HCT116 (cell line): ENCODE measurements at regions not wholly inside any gene's neighbourhood (a gene's known extent, or its start where the extent isn't known, plus 50 kb on each side); places are given as distances from the start of the nearest gene placed in this dataset.

Source experiments
- ATAC-seq: fragments of 200-7000 bp; cut with Tn5 transposase; 2 replicates; pipeline ENCODE4 v1.9.1; 2020; ENCODE audit warnings: mild to moderate bottlenecking, moderate library complexity
- BruUV-seq: library from RNA; stranded (reverse); fragments of 400-500 nt; replicated peaks from 2 replicates; lab custom pipeline; 2021; lab: Mats Ljungman, UMichigan
- CTCF ChIA-PET: fragments of 300-600 bp; sonication (Branson Sonifier 250); formaldehyde crosslinking; loops from one replicate; lab custom pipeline; 2021; ENCODE audit warnings: antibody characterized with exemption; lab: Charles Lee
- POLR2A ChIA-PET: fragments of 300-600, 350-600 bp; sonication (Branson Sonifier 250); formaldehyde crosslinking; loops from one replicate; lab custom pipeline; 2021; ENCODE audit warnings: antibody characterized with exemption; lab: Charles Lee
- RAD21 ChIA-PET, 2 experiments: fragments of 300-600 bp; sonication (Branson Sonifier 250); formaldehyde crosslinking; loops; one replicate each; lab custom pipeline; 2023; ENCODE audit warnings: low total read pairs in 2 of 2; ENCODE audit not compliant: uncharacterized antibody in 2 of 2, unreplicated experiment in 2 of 2, low non-redundant PET in 1 of 2; lab: Charles Lee
- DNase-seq: peaks from one replicate; pipeline ENCODE4 v3.0.0-alpha.2; 2010; ENCODE audit warnings: low read depth, low spot score
- H2AFZ ChIP-seq: fragments of 200-600 bp; shearing (Covaris generic), sonication (generic); 2 replicates; pipeline ENCODE4 v1.6.1; 2017; ENCODE audit warnings: low read depth, mixed run types, mixed read lengths, antibody characterized with exemption, low read length; ENCODE audit not compliant: poor library complexity, severe bottlenecking
- H3K27ac ChIP-seq: 2 replicates; pipeline ENCODE4 v1.5.1; 2012; ENCODE audit warnings: low read depth, low read length
- H3K27me3 ChIP-seq: fragments of 200-600 bp; sonication (generic); 2 replicates; pipeline ENCODE4 v1.6.1; 2016; ENCODE audit warnings: mixed run types, low read length, mixed read lengths; ENCODE audit not compliant: insufficient read depth
- H3K36me3 ChIP-seq, 2 experiments: fragments of 200-500 bp in 1 of 2; fragments of 200-600 bp in 1 of 2; sonication (Bioruptor generic) in 1 of 2; sonication (generic) in 1 of 2; 2 replicates each; pipeline versions ENCODE4 v1.5.1 to v1.6.1; 2014 to 2016; ENCODE audit warnings: low read length in 2 of 2, inconsistent platforms in 1 of 2, mixed read lengths in 1 of 2, mixed run types in 1 of 2; ENCODE audit not compliant: insufficient read depth in 2 of 2, control insufficient read depth in 1 of 2
- H3K4me1 ChIP-seq, 2 experiments: fragments of 200-600 bp in 1 of 2; sonication (generic) in 1 of 2; 2 replicates each; pipeline versions ENCODE4 v1.5.1 to v1.6.1; 2012 to 2017; ENCODE audit warnings: low read length in 2 of 2, inconsistent platforms in 1 of 2, mild to moderate bottlenecking in 1 of 2, mixed read lengths in 1 of 2, mixed run types in 1 of 2, moderate library complexity in 1 of 2; ENCODE audit not compliant: insufficient read depth in 2 of 2, control insufficient read depth in 1 of 2
- H3K4me2 ChIP-seq: fragments of 200-600 bp; sonication (generic); 2 replicates; pipeline ENCODE4 v1.6.1; 2017; ENCODE audit warnings: mixed run types, low read length, mixed read lengths
- H3K4me3 ChIP-seq, 2 experiments: fragments of 200-600 bp in 1 of 2; sonication (generic) in 1 of 2; replicated peaks in 1 of 2; 2 replicates each; pipeline ENCODE4 v1.5.1; 2011 to 2016; ENCODE audit warnings: low read length in 2 of 2, control low read depth in 1 of 2, low read depth in 1 of 2, mild to moderate bottlenecking in 1 of 2, mixed read lengths in 1 of 2, mixed run types in 1 of 2
- H3K79me2 ChIP-seq: fragments of 200-600 bp; sonication (generic); 2 replicates; pipeline ENCODE4 v1.6.1; 2017; ENCODE audit warnings: mild to moderate bottlenecking, mixed run types, low read length, moderate library complexity, mixed read lengths; ENCODE audit not compliant: insufficient read depth
- H3K9ac ChIP-seq: fragments of 200-600 bp; sonication (generic); 2 replicates; pipeline ENCODE4 v1.6.1; 2016; ENCODE audit warnings: low read length, mixed read lengths
- H3K9me2 ChIP-seq: fragments of 200-600 bp; sonication (generic), shearing (Covaris generic); 2 replicates; pipeline ENCODE4 v1.6.1; 2017; ENCODE audit warnings: mixed run types, mild to moderate bottlenecking, moderate library complexity; ENCODE audit not compliant: insufficient read depth
- H3K9me3 ChIP-seq, 2 experiments: fragments of 200-500 bp in 1 of 2; fragments of 200-600 bp in 1 of 2; sonication (Bioruptor generic) in 1 of 2; sonication (generic) in 1 of 2; 2 replicates each; pipeline ENCODE4 v1.6.1; 2014 to 2017; ENCODE audit warnings: low read length in 2 of 2, mixed read lengths in 2 of 2, inconsistent platforms in 1 of 2, low read depth in 1 of 2, mild to moderate bottlenecking in 1 of 2, mixed run types in 1 of 2, moderate library complexity in 1 of 2; ENCODE audit not compliant: control insufficient read depth in 1 of 2, insufficient read depth in 1 of 2
- H4K20me1 ChIP-seq: fragments of 200-600 bp; sonication (generic), shearing (Covaris generic); 2 replicates; pipeline ENCODE4 v1.6.1; 2017; ENCODE audit warnings: mixed run types, mild to moderate bottlenecking, moderate library complexity; ENCODE audit not compliant: insufficient read depth
- ATF3 ChIP-seq: IDR thresholded peaks from 2 replicates; pipeline ENCODE4 v1.6.1; 2012
- CBX3 ChIP-seq: IDR thresholded peaks from 2 replicates; pipeline ENCODE4 v1.6.1; 2012; ENCODE audit warnings: low read depth
- EGR1 ChIP-seq: IDR thresholded peaks from 2 replicates; pipeline ENCODE4 v1.6.1; 2012; ENCODE audit warnings: low read depth
- EZH2 ChIP-seq: fragments of 200-600 bp; sonication (generic); IDR thresholded peaks from 2 replicates; pipeline ENCODE4 v1.6.1; 2017; ENCODE audit warnings: antibody characterized with exemption, mixed run types
- EZH2phosphoT487 ChIP-seq: fragments of 200-600 bp; IDR thresholded peaks from 2 replicates; pipeline ENCODE4 v1.6.1; 2018; ENCODE audit warnings: antibody characterized with exemption, borderline replicate concordance
- FOSL1 ChIP-seq: IDR thresholded peaks from 2 replicates; pipeline ENCODE4 v1.6.1; 2012; ENCODE audit warnings: low read depth
- JUND ChIP-seq: IDR thresholded peaks from 2 replicates; pipeline ENCODE4 v1.6.1; 2012
- MAX ChIP-seq: IDR thresholded peaks from 2 replicates; pipeline ENCODE4 v1.6.1; 2012
- POLR2A ChIP-seq: IDR thresholded peaks from 2 replicates; pipeline ENCODE4 v1.7.0; 2011; ENCODE audit warnings: borderline replicate concordance; ENCODE audit not compliant: insufficient read depth, insufficient read length; ENCODE audit errors: extremely low read depth
- POLR2AphosphoS5 ChIP-seq: IDR thresholded peaks from 2 replicates; pipeline ENCODE4 v1.6.1; 2011; ENCODE audit warnings: mild to moderate bottlenecking, low read depth, low read length, moderate library complexity
- REST ChIP-seq: IDR thresholded peaks from 2 replicates; pipeline ENCODE4 v1.6.1; 2012; ENCODE audit warnings: low read depth
- SP1 ChIP-seq: IDR thresholded peaks from 2 replicates; pipeline ENCODE4 v1.6.1; 2012; ENCODE audit warnings: low read depth
- TCF7L2 ChIP-seq: IDR thresholded peaks from 2 replicates; pipeline ENCODE4 v1.7.0; 2011; ENCODE audit warnings: borderline replicate concordance, inconsistent platforms; ENCODE audit not compliant: insufficient read depth, insufficient read length; ENCODE audit errors: extremely low read depth
- YY1 ChIP-seq: IDR thresholded peaks from 2 replicates; pipeline ENCODE4 v1.6.1; 2011; ENCODE audit warnings: low read length, low read depth, moderate library complexity, mild to moderate bottlenecking; ENCODE audit not compliant: insufficient replicate concordance; ENCODE audit errors: extremely low read depth
- ZBTB33 ChIP-seq: IDR thresholded peaks from 2 replicates; pipeline ENCODE4 v1.6.1; 2011; ENCODE audit warnings: mild to moderate bottlenecking, low read length, moderate library complexity; ENCODE audit not compliant: insufficient replicate concordance; ENCODE audit errors: extremely low read depth
- ZFX ChIP-seq: fragments of 450-650 bp; IDR thresholded peaks from 2 replicates; pipeline ENCODE4 v1.6.1; 2017
- intact Hi-C: fragments of 100-400 bp; cut with micrococcal nuclease; formaldehyde crosslinking; loops from 2 replicates; pipeline ENCODE4 v1.10.0; 2022

GRCh38 chr9:13480693-13481092, 201.2 kb upstream of the MPDZ start:
- no peaks in the 10 kb centered on the region for H3K27me3 ChIP-seq
- no peak for TF ChIP-seq POLR2AphosphoS5
- no peak for TF ChIP-seq CBX3
- TF ChIP-seq EZH2: no peak
- no peak for TF ChIP-seq REST
- TF ChIP-seq SP1: no peak
- TF ChIP-seq ZFX: no peak
- no peak for TF ChIP-seq POLR2A
- TF ChIP-seq YY1: no peak
- TF ChIP-seq EGR1: no peak
- TF ChIP-seq ZBTB33: no peak
- TF ChIP-seq ATF3: no peak
- no peak for TF ChIP-seq MAX
- no peak for TF ChIP-seq TCF7L2
- TF ChIP-seq FOSL1: no peak
- TF ChIP-seq JUND: no peak
- no peak for TF ChIP-seq EZH2phosphoT487
- TF ChIP-seq, all 23 proteins: peak for 0
- no peak for ATAC-seq
- Histone ChIP-seq H3K4me3 (no peak overlapping the region), H3K9me2 (no peaks in the 10 kb centered on the region), H3K79me2 (no peaks in the 10 kb centered on the region), H3K9me3 (peaks cover 0 to 12% of the 10 kb centered on the region in 2 experiments; a peak in 1 of 4 replicates), H3K9ac (no peak overlapping the region), H3K36me3 (no peaks in the 10 kb centered on the region), H3K4me1 (no peaks in the 10 kb centered on the region), H4K20me1 (no peaks in the 10 kb centered on the region), H2AFZ (no peak overlapping the region), H3K27ac (no peak overlapping the region), H3K4me2 (no peak overlapping the region)
- CTCF ChIA-PET: no interaction called here
- BruUV-seq: no TSS peak
- RAD21 ChIA-PET: no interaction called here
- intact Hi-C loops: loop anchor here (10.0 kb wide), 1 partner anchor 344 kb away; no protein-coding TSS in a partner anchor
- POLR2A ChIA-PET: no interaction called here
- no peak for DNase-seq
